GM19395 (cell line): ENCODE measurements at regions not wholly inside any gene's neighbourhood (a gene's known extent, or its start where the extent isn't known, plus 50 kb on each side); places are given as distances from the start of the nearest gene placed in this dataset.

Source experiments
- ATAC-seq: cut with Tn5 transposase; IDR thresholded peaks from one replicate; pipeline ENCODE4 v1.9.1; 2021; ENCODE audit warnings: mild to moderate bottlenecking, moderate library complexity; ENCODE audit not compliant: unreplicated experiment

GRCh38 chr9:110109333-110110092 lies 98.4 kb downstream of the C9orf152 start:
- no peak for ATAC-seq

- ATAC-seq: peak; percentile 80
These were observed 97.8 kb downstream of the C9orf152 start for GRCh38 chr9:110110154-110110553.

- ATAC-seq: no peak
These were observed 96.1 kb downstream of the C9orf152 start for GRCh38 chr9:110111868-110112267.

- ATAC-seq: no peak
These were observed 95.2 kb downstream of the C9orf152 start for GRCh38 chr9:110112792-110113191.

- ATAC-seq: no peak
These were observed 93.7 kb downstream of the C9orf152 start for GRCh38 chr9:110114086-110114858.

- ATAC-seq: no peak
These were observed 93.1 kb downstream of the C9orf152 start for GRCh38 chr9:110114859-110115201.

GRCh38 chr9:110115341-110115820 lies 92.6 kb downstream of the C9orf152 start:
- ATAC-seq: no peak

GRCh38 chr9:110115826-110116542 lies 92.0 kb downstream of the C9orf152 start:
- ATAC-seq: no peak

- ATAC-seq: no peak
These were observed 91.4 kb downstream of the C9orf152 start for GRCh38 chr9:110116543-110116885.

- no peak for ATAC-seq
These were observed 86.8 kb downstream of the C9orf152 start for GRCh38 chr9:110121170-110121569.

- ATAC-seq: no peak
These were observed 84.4 kb downstream of the C9orf152 start for GRCh38 chr9:110123341-110124095.

- no peak for ATAC-seq
These were observed 83.5 kb downstream of the C9orf152 start for GRCh38 chr9:110124439-110124838.

GRCh38 chr9:110125207-110125751 lies 82.7 kb downstream of the C9orf152 start:
- ATAC-seq: no peak

- no peak for ATAC-seq
These were observed 82.1 kb downstream of the C9orf152 start for GRCh38 chr9:110125763-110126351.

- no peak for ATAC-seq
These were observed 81.4 kb downstream of the C9orf152 start for GRCh38 chr9:110126499-110126941.

GRCh38 chr9:110126986-110127864 lies 80.7 kb downstream of the C9orf152 start:
- no peak for ATAC-seq

- ATAC-seq: peak; percentile 69
These were observed 79.2 kb downstream of the C9orf152 start for GRCh38 chr9:110128664-110129329.

- ATAC-seq: no peak
These were observed 78.5 kb downstream of the C9orf152 start for GRCh38 chr9:110129425-110129824.

GRCh38 chr9:110130211-110130610 lies 77.7 kb downstream of the C9orf152 start:
- no peak for ATAC-seq
